Prostate gland (tissue), 2 donors: ENCODE measurements at regions not wholly inside any gene's neighbourhood (a gene's known extent, or its start where the extent isn't known, plus 50 kb on each side); places are given as distances from the start of the nearest gene placed in this dataset.

Experiments
- POLR2AphosphoS5 ChIP-seq: sonication (generic); formaldehyde crosslinking; IDR thresholded peaks from one replicate; pipeline ENCODE4 v1.6.1; 2017; ENCODE audit warnings: antibody characterized with exemption
- TF ChIP-seq, protein P1 (sequence below), 4 experiments: fragments of 200-600 bp in 2 of 4; fragments of 450-650 bp in 2 of 4; sonication (generic) in 2 of 4; IDR thresholded peaks; 1 replicate in 3 of 4; 2 replicates in 1 of 4; pipeline ENCODE4 v1.5.1; 2016 to 2019; ENCODE audit warnings: antibody characterized with exemption in 4 of 4, mild to moderate bottlenecking in 2 of 4, moderate library complexity in 2 of 4

DNA sequence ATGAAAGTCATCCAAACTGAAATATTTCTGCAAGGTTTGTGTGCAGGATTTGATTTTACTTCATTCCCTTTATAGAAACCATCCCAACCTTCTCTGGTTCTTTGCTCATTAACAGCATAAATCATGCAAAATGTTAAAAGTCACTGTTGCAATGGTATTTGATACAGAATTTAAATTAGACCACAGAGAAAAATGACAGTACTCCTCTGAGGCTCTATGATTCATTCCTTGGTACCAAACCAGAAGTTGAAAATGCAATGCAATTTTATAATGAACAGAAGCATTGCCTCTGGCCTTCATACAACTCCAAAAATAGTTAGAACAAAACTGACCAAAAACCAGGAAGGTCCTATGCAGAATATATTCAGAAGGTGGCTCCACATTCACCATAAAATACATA lies 607.1 kb downstream of the TLE1 start:
- TF ChIP-seq, protein P1, sequence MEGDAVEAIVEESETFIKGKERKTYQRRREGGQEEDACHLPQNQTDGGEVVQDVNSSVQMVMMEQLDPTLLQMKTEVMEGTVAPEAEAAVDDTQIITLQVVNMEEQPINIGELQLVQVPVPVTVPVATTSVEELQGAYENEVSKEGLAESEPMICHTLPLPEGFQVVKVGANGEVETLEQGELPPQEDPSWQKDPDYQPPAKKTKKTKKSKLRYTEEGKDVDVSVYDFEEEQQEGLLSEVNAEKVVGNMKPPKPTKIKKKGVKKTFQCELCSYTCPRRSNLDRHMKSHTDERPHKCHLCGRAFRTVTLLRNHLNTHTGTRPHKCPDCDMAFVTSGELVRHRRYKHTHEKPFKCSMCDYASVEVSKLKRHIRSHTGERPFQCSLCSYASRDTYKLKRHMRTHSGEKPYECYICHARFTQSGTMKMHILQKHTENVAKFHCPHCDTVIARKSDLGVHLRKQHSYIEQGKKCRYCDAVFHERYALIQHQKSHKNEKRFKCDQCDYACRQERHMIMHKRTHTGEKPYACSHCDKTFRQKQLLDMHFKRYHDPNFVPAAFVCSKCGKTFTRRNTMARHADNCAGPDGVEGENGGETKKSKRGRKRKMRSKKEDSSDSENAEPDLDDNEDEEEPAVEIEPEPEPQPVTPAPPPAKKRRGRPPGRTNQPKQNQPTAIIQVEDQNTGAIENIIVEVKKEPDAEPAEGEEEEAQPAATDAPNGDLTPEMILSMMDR (IDR thresholded peaks at IDR 0.05), result no peak
- TF ChIP-seq POLR2AphosphoS5, result no peak
